PC-9 (cell line): ENCODE measurements at regions not wholly inside any gene's neighbourhood (a gene's known extent, or its start where the extent isn't known, plus 50 kb on each side); places are given as distances from the start of the nearest gene placed in this dataset.

Experiments used
- BruUV-seq: library from RNA; stranded (reverse); fragments of 400-500 nt; replicated peaks from 2 replicates; lab custom pipeline; 2021; lab: Mats Ljungman, UMichigan
- CTCF ChIA-PET: fragments of 300-600 bp; sonication (Branson Sonifier 250); formaldehyde crosslinking; loops from one replicate; lab custom pipeline; 2022; ENCODE audit warnings: antibody characterized with exemption; lab: Charles Lee
- POLR2A ChIA-PET: fragments of 300-600 bp; sonication (Branson Sonifier 250); formaldehyde crosslinking; loops from one replicate; lab custom pipeline; 2022; ENCODE audit warnings: antibody characterized with exemption; ENCODE audit not compliant: unreplicated experiment; lab: Charles Lee
- DNase-seq, 2 experiments: peaks; one replicate each; pipeline versions ENCODE4 v3.0.0 to v3.0.0-alpha.2; 2015 to 2022; ENCODE audit warnings: mixed read lengths in 1 of 2
- H2AFZ ChIP-seq: fragments of 200-600 bp; sonication (generic); 2 replicates; pipeline ENCODE4 v1.8.1; 2017; ENCODE audit warnings: antibody characterized with exemption
- H3F3A ChIP-seq: fragments of 200-600 bp; sonication (generic); 2 replicates; pipeline ENCODE4 v1.8.1; 2017; ENCODE audit warnings: antibody characterized with exemption, mild to moderate bottlenecking, low read depth; ENCODE audit not compliant: insufficient read depth
- H3K27ac ChIP-seq: fragments of 200-600 bp; sonication (generic); 2 replicates; pipeline ENCODE4 v1.6.1; 2016; ENCODE audit warnings: mixed run types
- H3K27me3 ChIP-seq: fragments of 200-600 bp; sonication (generic); 2 replicates; pipeline ENCODE4 v1.6.1; 2016; ENCODE audit warnings: low read depth, mixed run types; ENCODE audit not compliant: insufficient read depth
- H3K36me3 ChIP-seq: fragments of 200-600 bp; sonication (generic); 2 replicates; pipeline ENCODE4 v1.6.1; 2016; ENCODE audit warnings: low read depth, mixed run types
- H3K4me1 ChIP-seq: fragments of 200-600 bp; sonication (generic); replicated peaks from 2 replicates; pipeline ENCODE4 v1.6.1; 2016; ENCODE audit warnings: mixed run types; ENCODE audit not compliant: insufficient read depth
- H3K4me2 ChIP-seq: fragments of 200-600 bp; sonication (generic); 2 replicates; pipeline ENCODE4 v1.6.1; 2017; ENCODE audit warnings: mixed run types
- H3K4me3 ChIP-seq: fragments of 200-600 bp; sonication (generic); 2 replicates; pipeline ENCODE4 v1.6.1; 2016; ENCODE audit warnings: mixed run types
- H3K79me2 ChIP-seq: fragments of 200-600 bp; sonication (generic); 2 replicates; pipeline ENCODE4 v1.6.1; 2017; ENCODE audit warnings: low read depth, mixed run types
- H3K9me2 ChIP-seq: fragments of 200-600 bp; sonication (generic); 2 replicates; pipeline ENCODE4 v1.8.1; 2017; ENCODE audit warnings: mild to moderate bottlenecking; ENCODE audit not compliant: insufficient read depth
- H3K9me3 ChIP-seq: fragments of 200-600 bp; sonication (generic); 2 replicates; pipeline ENCODE4 v1.8.1; 2016; ENCODE audit warnings: low read depth; ENCODE audit not compliant: insufficient read depth
- H4K20me1 ChIP-seq: fragments of 200-600 bp; sonication (generic); 2 replicates; pipeline ENCODE4 v1.8.1; 2017; ENCODE audit not compliant: insufficient read depth
- EZH2 ChIP-seq: fragments of 200-600 bp; sonication (generic); IDR thresholded peaks from 2 replicates; pipeline ENCODE4 v1.8.0; 2017; ENCODE audit warnings: antibody characterized with exemption, low read depth
- intact Hi-C: fragments of 100-400 bp; cut with micrococcal nuclease; formaldehyde crosslinking; loops from one replicate; pipeline ENCODE4 v1.10.0; 2022; ENCODE audit not compliant: unreplicated experiment
- TF ChIP-seq, protein P1 (sequence below): fragments of 200-600 bp; sonication (generic); conservative IDR thresholded peaks from 2 replicates; pipeline ENCODE4 v1.6.1; 2017; ENCODE audit warnings: mixed run types, antibody characterized with exemption, mild to moderate bottlenecking, moderate library complexity

DNA sequence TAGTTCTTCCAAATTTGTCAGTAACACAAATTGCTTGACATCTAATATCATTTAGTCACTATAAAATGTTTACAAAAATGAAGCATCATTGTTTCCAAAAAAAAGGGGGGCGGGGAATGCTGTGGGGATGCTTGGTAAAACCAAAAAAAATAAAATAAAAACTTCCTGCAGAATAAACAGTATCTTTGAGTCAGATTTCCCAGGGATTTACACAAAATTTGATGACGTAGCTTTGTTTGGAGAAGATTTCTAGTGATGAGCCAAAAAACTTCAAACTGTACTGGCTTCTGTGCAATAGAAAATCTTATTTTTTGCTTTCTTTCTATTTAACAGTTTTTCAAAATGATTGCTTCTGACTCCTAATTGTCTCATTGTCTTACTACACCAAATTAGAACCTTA is 80.0 kb downstream of the MZT1 start:
- Histone ChIP-seq H3F3A (no peaks in the 10 kb centered on the region), H3K4me3 (no peak overlapping the region), H3K9me2 (no peaks in the 10 kb centered on the region), H3K27me3 (no peaks in the 10 kb centered on the region), H2AFZ (no peak overlapping the region), H4K20me1 (no peaks in the 10 kb centered on the region), H3K36me3 (no peaks in the 10 kb centered on the region), H3K4me1 (no peaks in the 10 kb centered on the region), H3K79me2 (no peaks in the 10 kb centered on the region), H3K27ac (no peak overlapping the region), H3K9me3 (no peaks in the 10 kb centered on the region), H3K4me2 (no peak overlapping the region)
- ChIA-PET CTCF (no interaction called here), POLR2A (no interaction called here)
- intact Hi-C loops = no loop called here
- no peak for DNase-seq
- TF ChIP-seq, protein P1, sequence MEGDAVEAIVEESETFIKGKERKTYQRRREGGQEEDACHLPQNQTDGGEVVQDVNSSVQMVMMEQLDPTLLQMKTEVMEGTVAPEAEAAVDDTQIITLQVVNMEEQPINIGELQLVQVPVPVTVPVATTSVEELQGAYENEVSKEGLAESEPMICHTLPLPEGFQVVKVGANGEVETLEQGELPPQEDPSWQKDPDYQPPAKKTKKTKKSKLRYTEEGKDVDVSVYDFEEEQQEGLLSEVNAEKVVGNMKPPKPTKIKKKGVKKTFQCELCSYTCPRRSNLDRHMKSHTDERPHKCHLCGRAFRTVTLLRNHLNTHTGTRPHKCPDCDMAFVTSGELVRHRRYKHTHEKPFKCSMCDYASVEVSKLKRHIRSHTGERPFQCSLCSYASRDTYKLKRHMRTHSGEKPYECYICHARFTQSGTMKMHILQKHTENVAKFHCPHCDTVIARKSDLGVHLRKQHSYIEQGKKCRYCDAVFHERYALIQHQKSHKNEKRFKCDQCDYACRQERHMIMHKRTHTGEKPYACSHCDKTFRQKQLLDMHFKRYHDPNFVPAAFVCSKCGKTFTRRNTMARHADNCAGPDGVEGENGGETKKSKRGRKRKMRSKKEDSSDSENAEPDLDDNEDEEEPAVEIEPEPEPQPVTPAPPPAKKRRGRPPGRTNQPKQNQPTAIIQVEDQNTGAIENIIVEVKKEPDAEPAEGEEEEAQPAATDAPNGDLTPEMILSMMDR = no peak
- TF ChIP-seq EZH2 = no peak
- no TSS peak for BruUV-seq

- no peaks in the 10 kb centered on the region for H3K27me3 ChIP-seq
- no peak overlapping the region for H3K4me3 ChIP-seq
- no peaks in the 10 kb centered on the region for H3K4me1 ChIP-seq
- ChIA-PET POLR2A (no interaction called here), CTCF (no interaction called here)
- H3K36me3 ChIP-seq = no peaks in the 10 kb centered on the region
- no peak overlapping the region for H3K4me2 ChIP-seq
- H3K79me2 ChIP-seq = no peaks in the 10 kb centered on the region
- DNase-seq = no peak
- no peaks in the 10 kb centered on the region for H3K9me2 ChIP-seq
- no peaks in the 10 kb centered on the region for H3K9me3 ChIP-seq
- H3K27ac ChIP-seq = no peak overlapping the region
- H2AFZ ChIP-seq = no peak overlapping the region
- TF ChIP-seq, protein P1 = no peak
- no peak for TF ChIP-seq EZH2
- H4K20me1 ChIP-seq = no peaks in the 10 kb centered on the region
- H3F3A ChIP-seq = no peaks in the 10 kb centered on the region
- intact Hi-C loops = no loop called here
- BruUV-seq = no TSS peak
These were observed 81.9 kb downstream of the MZT1 start for GRCh38 chr13:72645521-72645920.

- Histone ChIP-seq H3K4me3 (no peak overlapping the region), H3K79me2 (no peaks in the 10 kb centered on the region), H3F3A (no peaks in the 10 kb centered on the region), H2AFZ (no peak overlapping the region), H3K9me3 (no peaks in the 10 kb centered on the region), H4K20me1 (no peaks in the 10 kb centered on the region), H3K27ac (no peak overlapping the region), H3K4me2 (no peak overlapping the region), H3K9me2 (no peaks in the 10 kb centered on the region), H3K27me3 (no peaks in the 10 kb centered on the region), H3K36me3 (no peaks in the 10 kb centered on the region), H3K4me1 (no peaks in the 10 kb centered on the region)
- no TSS peak for BruUV-seq
- TF ChIP-seq, protein P1 = peak; percentile 71
- no peak for TF ChIP-seq EZH2
- ChIA-PET CTCF (no interaction called here), POLR2A (no interaction called here)
- intact Hi-C loops = no loop called here
- peak; percentile 29 to 51 for DNase-seq
These were observed 84.0 kb downstream of the MZT1 start for GRCh38 chr13:72643311-72643989.
